K562 (cell line): ENCODE measurements at regions not wholly inside any gene's neighbourhood (a gene's known extent, or its start where the extent isn't known, plus 50 kb on each side); places are given as distances from the start of the nearest gene placed in this dataset.

Source experiments
- ATAC-seq: fragments of 200-7000 bp; cut with Tn5 transposase; 3 replicates; pipeline ENCODE4 v1.9.1; 2020; ENCODE audit warnings: moderate library complexity
- BruUV-seq: library from RNA; stranded (reverse); fragments of 400-500 nt; replicated peaks from 2 replicates; lab custom pipeline; 2021; lab: Mats Ljungman, UMichigan
- CTCF ChIA-PET: fragments of 300-600 bp; formaldehyde crosslinking; extraction: SDS; loops from one replicate; lab custom pipeline; 2021; ENCODE audit warnings: low intra/inter-chr PET ratio; lab: Yijun Ruan, JAX
- POLR2A ChIA-PET: fragments of 300-600, 350-650 bp; sonication (Branson Sonifier 250); formaldehyde crosslinking; extraction: SDS; loops from one replicate; lab custom pipeline; 2021; ENCODE audit warnings: antibody characterized with exemption, inconsistent platforms; lab: Yijun Ruan, JAX
- DNase-seq, 4 experiments: peaks; one replicate each; pipeline versions ENCODE4 v3.0.0 to v3.0.0-alpha.2; 2011 to 2018; ENCODE audit warnings: low spot score in 3 of 4, mixed read lengths in 3 of 4; ENCODE audit errors: extremely low read depth in 1 of 4
- FAIRE-seq: peaks from 2 replicates; lab custom pipeline; 2011; peaks lifted over from hg19 to GRCh38; lab: Jason Lieb, UNC
- H2AFZ ChIP-seq: 2 replicates; pipeline ENCODE4 v1.6.0; 2011; ENCODE audit warnings: low read depth, low read length, control low read depth, inconsistent platforms
- H3K27ac ChIP-seq: fragments of 200-600 bp; 3 replicates; pipeline ENCODE4 v1.8.0; 2011; ENCODE audit warnings: low read depth, mild to moderate bottlenecking, control low read depth, inconsistent platforms, low read length, moderate library complexity, mixed read lengths; ENCODE audit errors: extremely low read depth
- H3K27me3 ChIP-seq, 2 experiments: fragments of 300-600 bp in 1 of 2; 2 replicates in 1 of 2; 3 replicates in 1 of 2; pipeline versions ENCODE4 v1.6.0 to v1.8.0; 2011; ENCODE audit warnings: inconsistent platforms in 2 of 2, low read length in 2 of 2, mild to moderate bottlenecking in 1 of 2, mixed read lengths in 1 of 2, moderate library complexity in 1 of 2; ENCODE audit not compliant: control insufficient read depth in 2 of 2, insufficient read depth in 2 of 2
- H3K36me3 ChIP-seq: fragments of 300-600 bp; 3 replicates; pipeline ENCODE4 v1.8.0; 2011; ENCODE audit warnings: mild to moderate bottlenecking, low read length, inconsistent platforms; ENCODE audit not compliant: control insufficient read depth, insufficient read depth
- H3K4me1 ChIP-seq, 2 experiments: fragments of 200-600 bp in 1 of 2; replicated peaks in 1 of 2; 2 replicates in 1 of 2; 3 replicates in 1 of 2; pipeline versions ENCODE4 v1.5.1 to v1.8.0; 2011; ENCODE audit warnings: inconsistent platforms in 2 of 2, low read length in 2 of 2, mild to moderate bottlenecking in 1 of 2, mixed read lengths in 1 of 2, moderate library complexity in 1 of 2; ENCODE audit not compliant: control insufficient read depth in 2 of 2, insufficient read depth in 2 of 2
- H3K4me2 ChIP-seq: 2 replicates; pipeline ENCODE4 v1.6.1; 2011; ENCODE audit warnings: low read length, control low read depth, inconsistent platforms, mixed read lengths; ENCODE audit not compliant: insufficient read depth
- H3K4me3 ChIP-seq: fragments of 200-600 bp; sonication (generic), shearing (Covaris generic); 2 replicates; pipeline ENCODE4 v1.5.1; 2016; ENCODE audit warnings: control low read depth, inconsistent platforms
- H3K79me2 ChIP-seq: fragments of 200-600 bp; 3 replicates; pipeline ENCODE4 v1.8.0; 2011; ENCODE audit warnings: low read length, inconsistent platforms; ENCODE audit not compliant: control insufficient read depth, insufficient read depth
- H3K9ac ChIP-seq, 2 experiments: 2 replicates each; pipeline versions ENCODE4 v1.6.0 to v1.6.1; 2011; ENCODE audit warnings: low read depth in 2 of 2, low read length in 2 of 2, control low read depth in 1 of 2, inconsistent platforms in 1 of 2, mild to moderate bottlenecking in 1 of 2, mixed read lengths in 1 of 2; ENCODE audit not compliant: insufficient read depth in 1 of 2
- H3K9me1 ChIP-seq: one replicate; pipeline ENCODE4 v1.6.0; 2011; ENCODE audit warnings: inconsistent platforms, mild to moderate bottlenecking, low read length, moderate library complexity; ENCODE audit not compliant: control insufficient read depth, insufficient read depth
- H3K9me3 ChIP-seq: replicated peaks from 2 replicates; pipeline ENCODE4 v1.5.1; 2011; ENCODE audit warnings: low read depth, low read length, inconsistent platforms; ENCODE audit not compliant: control insufficient read depth, insufficient read depth
- H4K20me1 ChIP-seq: replicated peaks from 2 replicates; pipeline ENCODE4 v1.6.1; 2011; ENCODE audit warnings: low read length, inconsistent platforms, mixed read lengths; ENCODE audit not compliant: control insufficient read depth, insufficient read depth
- CC2D1A ChIP-seq: fragments of 450-650 bp; IDR thresholded peaks from 2 replicates; pipeline ENCODE4 v1.6.1; 2017; ENCODE audit warnings: mild to moderate bottlenecking
- HIVEP1 ChIP-seq: fragments of 250-450 bp; sonication (Bioruptor Pico); IDR thresholded peaks from 2 replicates; pipeline ENCODE4 v1.4.0; 2020; ENCODE audit warnings: mild to moderate bottlenecking
- TOE1 ChIP-seq, 2 experiments: fragments of 450-650 bp in 1 of 2; sonication (generic) in 1 of 2; formaldehyde crosslinking in 1 of 2; IDR thresholded peaks; 2 replicates each; pipeline versions ENCODE4 v1.7.1 to v1.8.0; 2016 to 2022; ENCODE audit warnings: borderline replicate concordance in 2 of 2, mild to moderate bottlenecking in 2 of 2, antibody characterized with exemption in 1 of 2, inconsistent platforms in 1 of 2, low read depth in 1 of 2, missing genetic modification reagents in 1 of 2, moderate library complexity in 1 of 2
- U2AF2 ChIP-seq: fragments of 200-400 bp; formaldehyde crosslinking; optimal IDR thresholded peaks from 2 replicates; pipeline ENCODE3; 2017; ENCODE audit warnings: low read depth, mild to moderate bottlenecking, low read length
- ZNF184 ChIP-seq: sonication (generic); formaldehyde crosslinking; IDR thresholded peaks from 2 replicates; pipeline ENCODE4 v1.5.0; 2020; ENCODE audit warnings: missing genetic modification reagents
- ZNF316 ChIP-seq: fragments of 450-650 bp; IDR thresholded peaks from 2 replicates; pipeline ENCODE4 v1.6.1; 2016
- WGBS: fragments of 100-300 bp; shearing (Covaris generic); methylation state at CpG from one replicate; pipeline ENCODE4 v1.1.6; 2016; ENCODE audit warnings: low coverage, mixed read lengths; ENCODE audit not compliant: insufficient coverage; ENCODE audit errors: missing lambda C conversion rate; 5-methylcytosine and 5-hydroxymethylcytosine counted together
- in situ Hi-C: fragments of 300-500 bp; cut with MboI; formaldehyde crosslinking; loops from 4 replicates; pipeline ENCODE4 v1.15.0; 2018; ENCODE audit warnings: inconsistent platforms, mixed read lengths
- intact Hi-C: fragments of 100-400 bp; cut with micrococcal nuclease; formaldehyde crosslinking; loops from 2 replicates; pipeline ENCODE4 v1.14.2; 2022
- TF ChIP-seq, protein P1 (sequence below): fragments of 200-800 bp; sonication (Bioruptor generic); IDR thresholded peaks from 2 replicates; pipeline ENCODE4 v1.6.1; 2017; ENCODE audit warnings: missing genetic modification characterization, missing compliant biosample characterization

DNA sequence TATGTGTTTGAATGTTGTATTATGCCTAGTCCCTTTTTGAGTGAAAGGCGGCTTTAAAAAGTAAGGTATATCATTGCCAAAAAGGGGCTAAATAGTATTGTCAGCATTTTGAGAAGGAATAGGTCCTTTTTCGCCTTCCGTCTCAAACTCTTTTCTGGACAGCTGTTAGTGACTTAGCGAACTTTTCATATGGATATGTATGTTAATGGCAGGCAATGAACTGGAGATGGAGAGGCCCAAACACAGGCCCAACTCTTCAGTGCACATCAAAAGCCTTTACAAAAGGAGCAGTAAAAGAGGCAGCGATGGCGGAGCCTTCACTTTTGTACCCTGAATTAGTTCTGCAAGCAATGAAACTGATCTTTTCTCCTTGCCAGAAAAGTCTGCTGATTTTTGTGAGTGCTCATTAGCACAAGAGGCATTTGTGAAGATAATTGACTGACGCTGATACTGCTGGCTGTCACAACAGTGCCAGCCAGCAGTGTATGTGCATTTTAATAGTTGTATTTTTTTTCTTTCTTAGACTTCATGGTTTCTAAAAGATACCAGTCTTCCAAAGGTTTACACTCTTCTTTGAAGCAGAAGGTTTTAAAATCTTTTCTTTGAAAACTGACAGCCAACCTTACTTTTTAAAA is 243.7 kb upstream of the SP8 start:
- no peaks in the 10 kb centered on the region for H3K79me2 ChIP-seq
- H3K4me2 ChIP-seq = no peak overlapping the region
- H3K9ac ChIP-seq = no peak overlapping the region
- H3K9me1 ChIP-seq = no peaks in the 10 kb centered on the region
- ATAC-seq (no peak), FAIRE-seq (no peak), DNase-seq (no peak)
- no peak overlapping the region for H3K4me3 ChIP-seq
- POLR2A ChIA-PET = no interaction called here
- H3K36me3 ChIP-seq = no peaks in the 10 kb centered on the region
- BruUV-seq = no TSS peak
- WGBS = 9% methylated on average over 7 of the region's 7 CpGs
- no peak overlapping the region for H2AFZ ChIP-seq
- H3K9me3 ChIP-seq = no peaks in the 10 kb centered on the region
- CTCF ChIA-PET = no interaction called here
- H4K20me1 ChIP-seq = no peaks in the 10 kb centered on the region
- no peak for TF ChIP-seq TOE1 (IDR thresholded peaks at IDR 0.05; ENCODE audit: borderline replicate concordance)
- no peak for TF ChIP-seq TOE1 (CRISPR knock-in tag; IDR thresholded peaks at IDR 0.05; ENCODE audit: borderline replicate concordance, low read depth)
- peak; percentile 33; the same call in 1 of the 2 replicates for TF ChIP-seq ZNF316
- TF ChIP-seq, all 486 proteins: peak for 1
- no peaks in the 10 kb centered on the region for H3K4me1 ChIP-seq
- H3K27me3 ChIP-seq = no peaks in the 10 kb centered on the region
- in situ Hi-C loops = no loop called here
- intact Hi-C loops = no loop called here
- H3K27ac ChIP-seq = no peak overlapping the region

DNA sequence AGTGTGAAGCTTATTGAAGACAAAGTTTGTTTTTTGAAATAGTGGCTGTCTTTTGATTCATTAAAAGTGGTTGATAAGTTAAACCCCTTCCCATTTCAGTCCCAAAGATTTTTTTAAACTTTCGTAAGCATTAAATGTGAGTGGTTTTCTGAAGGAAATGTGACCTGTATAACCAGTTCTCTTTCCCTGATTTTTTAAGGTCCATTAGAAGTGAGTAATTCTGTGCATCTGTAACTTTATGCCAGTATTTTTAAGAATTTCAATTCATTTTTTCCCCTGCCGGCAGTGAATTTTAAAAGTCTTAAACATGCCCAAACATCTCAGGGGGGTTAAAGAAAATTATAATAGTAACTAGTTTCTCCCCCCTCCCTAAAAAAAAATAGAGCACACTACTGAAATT is 254.6 kb upstream of the SP8 start:
- intact Hi-C loops = no loop called here
- no peaks in the 10 kb centered on the region for H3K79me2 ChIP-seq
- H3K9ac ChIP-seq = no peak overlapping the region
- H3K27ac ChIP-seq = no peak overlapping the region
- no peak overlapping the region for H3K4me3 ChIP-seq
- no peak for FAIRE-seq
- no peak overlapping the region for H2AFZ ChIP-seq
- no peak overlapping the region for H3K4me2 ChIP-seq
- WGBS = 0% methylated on average over 2 of the region's 2 CpGs
- no peaks in the 10 kb centered on the region for H4K20me1 ChIP-seq
- CTCF ChIA-PET = no interaction called here
- POLR2A ChIA-PET = no interaction called here
- in situ Hi-C loops = no loop called here
- no TSS peak for BruUV-seq
- no peaks in the 10 kb centered on the region for H3K4me1 ChIP-seq
- H3K27me3 ChIP-seq = no peaks in the 10 kb centered on the region
- no peaks in the 10 kb centered on the region for H3K36me3 ChIP-seq
- ATAC-seq = no peak
- TF ChIP-seq, protein P1, sequence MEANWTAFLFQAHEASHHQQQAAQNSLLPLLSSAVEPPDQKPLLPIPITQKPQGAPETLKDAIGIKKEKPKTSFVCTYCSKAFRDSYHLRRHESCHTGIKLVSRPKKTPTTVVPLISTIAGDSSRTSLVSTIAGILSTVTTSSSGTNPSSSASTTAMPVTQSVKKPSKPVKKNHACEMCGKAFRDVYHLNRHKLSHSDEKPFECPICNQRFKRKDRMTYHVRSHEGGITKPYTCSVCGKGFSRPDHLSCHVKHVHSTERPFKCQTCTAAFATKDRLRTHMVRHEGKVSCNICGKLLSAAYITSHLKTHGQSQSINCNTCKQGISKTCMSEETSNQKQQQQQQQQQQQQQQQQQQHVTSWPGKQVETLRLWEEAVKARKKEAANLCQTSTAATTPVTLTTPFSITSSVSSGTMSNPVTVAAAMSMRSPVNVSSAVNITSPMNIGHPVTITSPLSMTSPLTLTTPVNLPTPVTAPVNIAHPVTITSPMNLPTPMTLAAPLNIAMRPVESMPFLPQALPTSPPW (CRISPR knock-in tag) = no peak
- TF ChIP-seq HIVEP1 (CRISPR knock-in tag) (no peak), CC2D1A (no peak), ZNF184 (CRISPR knock-in tag) (no peak), U2AF2 (no peak)
- H3K9me1 ChIP-seq = no peaks in the 10 kb centered on the region
- H3K9me3 ChIP-seq = no peaks in the 10 kb centered on the region
- DNase-seq = no peak
